K562 (cell line): ENCODE measurements at regions not wholly inside any gene's neighbourhood (a gene's known extent, or its start where the extent isn't known, plus 50 kb on each side); places are given as distances from the start of the nearest gene placed in this dataset.

Source experiments
- ATAC-seq: fragments of 200-7000 bp; cut with Tn5 transposase; 3 replicates; pipeline ENCODE4 v1.9.1; 2020; ENCODE audit warnings: moderate library complexity
- BruUV-seq: library from RNA; stranded (reverse); fragments of 400-500 nt; replicated peaks from 2 replicates; lab custom pipeline; 2021; lab: Mats Ljungman, UMichigan
- CTCF ChIA-PET: fragments of 300-600 bp; formaldehyde crosslinking; extraction: SDS; loops from one replicate; lab custom pipeline; 2021; ENCODE audit warnings: low intra/inter-chr PET ratio; lab: Yijun Ruan, JAX
- POLR2A ChIA-PET: fragments of 300-600, 350-650 bp; sonication (Branson Sonifier 250); formaldehyde crosslinking; extraction: SDS; loops from one replicate; lab custom pipeline; 2021; ENCODE audit warnings: antibody characterized with exemption, inconsistent platforms; lab: Yijun Ruan, JAX
- DNase-seq, 4 experiments: peaks; one replicate each; pipeline versions ENCODE4 v3.0.0 to v3.0.0-alpha.2; 2011 to 2018; ENCODE audit warnings: low spot score in 3 of 4, mixed read lengths in 3 of 4; ENCODE audit errors: extremely low read depth in 1 of 4
- FAIRE-seq: peaks from 2 replicates; lab custom pipeline; 2011; peaks lifted over from hg19 to GRCh38; lab: Jason Lieb, UNC
- H2AFZ ChIP-seq: 2 replicates; pipeline ENCODE4 v1.6.0; 2011; ENCODE audit warnings: low read depth, low read length, control low read depth, inconsistent platforms
- H3K27ac ChIP-seq: fragments of 200-600 bp; 3 replicates; pipeline ENCODE4 v1.8.0; 2011; ENCODE audit warnings: low read depth, mild to moderate bottlenecking, control low read depth, inconsistent platforms, low read length, moderate library complexity, mixed read lengths; ENCODE audit errors: extremely low read depth
- H3K27me3 ChIP-seq, 2 experiments: fragments of 300-600 bp in 1 of 2; 2 replicates in 1 of 2; 3 replicates in 1 of 2; pipeline versions ENCODE4 v1.6.0 to v1.8.0; 2011; ENCODE audit warnings: inconsistent platforms in 2 of 2, low read length in 2 of 2, mild to moderate bottlenecking in 1 of 2, mixed read lengths in 1 of 2, moderate library complexity in 1 of 2; ENCODE audit not compliant: control insufficient read depth in 2 of 2, insufficient read depth in 2 of 2
- H3K36me3 ChIP-seq: fragments of 300-600 bp; 3 replicates; pipeline ENCODE4 v1.8.0; 2011; ENCODE audit warnings: mild to moderate bottlenecking, low read length, inconsistent platforms; ENCODE audit not compliant: control insufficient read depth, insufficient read depth
- H3K4me1 ChIP-seq, 2 experiments: fragments of 200-600 bp in 1 of 2; replicated peaks in 1 of 2; 2 replicates in 1 of 2; 3 replicates in 1 of 2; pipeline versions ENCODE4 v1.5.1 to v1.8.0; 2011; ENCODE audit warnings: inconsistent platforms in 2 of 2, low read length in 2 of 2, mild to moderate bottlenecking in 1 of 2, mixed read lengths in 1 of 2, moderate library complexity in 1 of 2; ENCODE audit not compliant: control insufficient read depth in 2 of 2, insufficient read depth in 2 of 2
- H3K4me2 ChIP-seq: 2 replicates; pipeline ENCODE4 v1.6.1; 2011; ENCODE audit warnings: low read length, control low read depth, inconsistent platforms, mixed read lengths; ENCODE audit not compliant: insufficient read depth
- H3K4me3 ChIP-seq: fragments of 200-600 bp; sonication (generic), shearing (Covaris generic); 2 replicates; pipeline ENCODE4 v1.5.1; 2016; ENCODE audit warnings: control low read depth, inconsistent platforms
- H3K79me2 ChIP-seq: fragments of 200-600 bp; 3 replicates; pipeline ENCODE4 v1.8.0; 2011; ENCODE audit warnings: low read length, inconsistent platforms; ENCODE audit not compliant: control insufficient read depth, insufficient read depth
- H3K9ac ChIP-seq, 2 experiments: 2 replicates each; pipeline versions ENCODE4 v1.6.0 to v1.6.1; 2011; ENCODE audit warnings: low read depth in 2 of 2, low read length in 2 of 2, control low read depth in 1 of 2, inconsistent platforms in 1 of 2, mild to moderate bottlenecking in 1 of 2, mixed read lengths in 1 of 2; ENCODE audit not compliant: insufficient read depth in 1 of 2
- H3K9me1 ChIP-seq: one replicate; pipeline ENCODE4 v1.6.0; 2011; ENCODE audit warnings: inconsistent platforms, mild to moderate bottlenecking, low read length, moderate library complexity; ENCODE audit not compliant: control insufficient read depth, insufficient read depth
- H3K9me3 ChIP-seq: replicated peaks from 2 replicates; pipeline ENCODE4 v1.5.1; 2011; ENCODE audit warnings: low read depth, low read length, inconsistent platforms; ENCODE audit not compliant: control insufficient read depth, insufficient read depth
- H4K20me1 ChIP-seq: replicated peaks from 2 replicates; pipeline ENCODE4 v1.6.1; 2011; ENCODE audit warnings: low read length, inconsistent platforms, mixed read lengths; ENCODE audit not compliant: control insufficient read depth, insufficient read depth
- ARID2 ChIP-seq: fragments of 450-650 bp; IDR thresholded peaks from 2 replicates; pipeline ENCODE4 v1.6.1; 2017; ENCODE audit warnings: antibody characterized with exemption, mild to moderate bottlenecking
- MYNN ChIP-seq, 2 experiments: sonication (generic); formaldehyde crosslinking in 1 of 2; IDR thresholded peaks; 2 replicates each; pipeline versions ENCODE4 v1.5.0 to v1.6.1; 2016 to 2020; ENCODE audit warnings: antibody characterized with exemption in 1 of 2, missing genetic modification reagents in 1 of 2
- TAF15 ChIP-seq: fragments of 200-400 bp; formaldehyde crosslinking; IDR thresholded peaks from 2 replicates; pipeline ENCODE4 v1.6.1; 2017; ENCODE audit warnings: mild to moderate bottlenecking, low read depth, low read length, moderate library complexity
- ZNF146 ChIP-seq: IDR thresholded peaks from one replicate; pipeline ENCODE4 v1.6.1; 2018; ENCODE audit warnings: missing compliant biosample characterization; ENCODE audit not compliant: unreplicated experiment
- WGBS: fragments of 100-300 bp; shearing (Covaris generic); methylation state at CpG from one replicate; pipeline ENCODE4 v1.1.6; 2016; ENCODE audit warnings: low coverage, mixed read lengths; ENCODE audit not compliant: insufficient coverage; ENCODE audit errors: missing lambda C conversion rate; 5-methylcytosine and 5-hydroxymethylcytosine counted together
- in situ Hi-C: fragments of 300-500 bp; cut with MboI; formaldehyde crosslinking; loops from 4 replicates; pipeline ENCODE4 v1.15.0; 2018; ENCODE audit warnings: inconsistent platforms, mixed read lengths
- intact Hi-C: fragments of 100-400 bp; cut with micrococcal nuclease; formaldehyde crosslinking; loops from 2 replicates; pipeline ENCODE4 v1.14.2; 2022
- TF ChIP-seq, protein P1 (sequence below): fragments of 250-450 bp; sonication (Bioruptor Pico); IDR thresholded peaks from 2 replicates; pipeline ENCODE4 v1.8.0; 2021; ENCODE audit warnings: moderate library complexity, mild to moderate bottlenecking, inconsistent platforms
- TF ChIP-seq, protein P2 (sequence below), 3 experiments: IDR thresholded peaks in 2 of 3; conservative IDR thresholded peaks in 1 of 3; 2 replicates each; pipeline ENCODE4 v1.5.1; 2011 to 2012; ENCODE audit warnings: low read length in 3 of 3, mild to moderate bottlenecking in 3 of 3, control low read depth in 2 of 3, improper control_type of control experiment in 1 of 3, inconsistent platforms in 1 of 3, low read depth in 1 of 3, mixed read lengths in 1 of 3, moderate library complexity in 1 of 3; ENCODE audit not compliant: insufficient read depth in 2 of 3
- TF ChIP-seq, protein P3 (sequence below): fragments of 250-450 bp; sonication (Bioruptor Pico); IDR thresholded peaks from 2 replicates; pipeline ENCODE4 v1.4.0; 2020; ENCODE audit warnings: borderline replicate concordance
- TF ChIP-seq, protein P4 (sequence below): fragments of 250-450 bp; sonication (Bioruptor Pico); IDR thresholded peaks from 2 replicates; pipeline ENCODE4 v1.4.0; 2020; ENCODE audit warnings: mild to moderate bottlenecking, moderate library complexity, borderline replicate concordance
- TF ChIP-seq, protein P5 (sequence below): IDR thresholded peaks from 2 replicates; pipeline ENCODE4 v1.6.1; 2011; ENCODE audit warnings: borderline replicate concordance, low read depth, mild to moderate bottlenecking, moderate library complexity, low read length; ENCODE audit not compliant: insufficient read depth, poor library complexity, severe bottlenecking
- TF ChIP-seq, protein P6 (sequence below): sonication (generic); formaldehyde crosslinking; IDR thresholded peaks from 2 replicates; pipeline ENCODE4 v1.8.1; 2023; ENCODE audit warnings: mild to moderate bottlenecking, missing genetic modification reagents

DNA sequence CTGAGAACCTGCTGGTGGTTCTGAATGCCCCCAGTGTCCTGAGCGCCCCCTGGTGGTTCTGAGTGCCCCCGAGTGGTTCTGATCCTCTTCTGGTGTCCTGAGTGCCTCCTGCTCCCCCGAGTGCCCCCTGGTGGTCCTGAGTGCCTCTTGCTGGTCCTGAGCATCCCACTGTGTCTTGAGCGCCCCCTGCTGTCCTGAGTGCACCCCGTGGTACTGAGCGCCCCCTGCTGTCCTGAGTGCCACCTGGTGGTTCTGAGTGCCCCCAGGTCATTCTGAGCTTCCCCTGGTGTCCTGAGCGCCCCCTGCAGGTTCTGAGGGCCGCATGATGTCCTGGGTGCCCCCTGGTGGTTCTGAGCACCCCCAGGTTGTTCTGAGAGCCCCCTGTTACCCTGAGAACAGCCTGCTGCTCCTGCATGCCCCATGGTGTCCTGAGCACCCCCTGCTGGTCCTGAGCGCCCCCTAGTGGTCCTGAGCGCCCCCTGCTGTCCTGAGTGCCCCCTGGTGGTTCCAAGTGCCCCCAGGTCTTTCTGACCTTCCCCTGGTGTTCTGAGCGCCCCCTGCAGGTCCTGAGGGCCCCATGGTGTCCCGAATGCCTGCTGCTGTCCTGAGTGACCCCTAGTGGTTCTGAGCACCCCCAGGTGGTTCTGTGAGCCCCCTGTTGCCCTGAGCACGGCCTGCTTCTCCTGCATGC lies 1165.4 kb downstream of the TMEM121 start:
- in situ Hi-C loops (no loop called here), intact Hi-C loops (no loop called here)
- H3K4me3 ChIP-seq, result no peak overlapping the region
- H2AFZ ChIP-seq, result no peak overlapping the region
- BruUV-seq, result no TSS peak
- H3K9ac ChIP-seq, result no peak overlapping the region
- no peaks in the 10 kb centered on the region for H3K9me3 ChIP-seq
- POLR2A ChIA-PET, result no interaction called here
- H3K9me1 ChIP-seq, result no peaks in the 10 kb centered on the region
- WGBS, result 19% methylated on average over 6 of the region's 13 CpGs
- no peaks in the 10 kb centered on the region for H3K4me1 ChIP-seq
- H4K20me1 ChIP-seq, result no peaks in the 10 kb centered on the region
- ATAC-seq (peak; percentile 39), DNase-seq (peak; percentile 7 to 29 (median 18)), FAIRE-seq (no peak)
- CTCF ChIA-PET, result no interaction called here
- no peaks in the 10 kb centered on the region for H3K36me3 ChIP-seq
- no peak overlapping the region for H3K27ac ChIP-seq
- H3K4me2 ChIP-seq, result no peak overlapping the region
- no peaks in the 10 kb centered on the region for H3K27me3 ChIP-seq
- H3K79me2 ChIP-seq, result no peaks in the 10 kb centered on the region
- TF ChIP-seq ARID2 (no peak), MYNN (IDR thresholded peaks at IDR 0.05) (no peak), MYNN (CRISPR knock-in tag; IDR thresholded peaks at IDR 0.05) (no peak), ZNF146 (CRISPR knock-in tag) (no peak), TAF15 (no peak)
- TF ChIP-seq, protein P1, sequence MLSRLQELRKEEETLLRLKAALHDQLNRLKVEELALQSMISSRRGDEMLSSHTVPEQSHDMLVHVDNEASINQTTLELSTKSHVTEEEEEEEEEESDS (CRISPR knock-in tag), result no peak
- TF ChIP-seq, protein P2, sequence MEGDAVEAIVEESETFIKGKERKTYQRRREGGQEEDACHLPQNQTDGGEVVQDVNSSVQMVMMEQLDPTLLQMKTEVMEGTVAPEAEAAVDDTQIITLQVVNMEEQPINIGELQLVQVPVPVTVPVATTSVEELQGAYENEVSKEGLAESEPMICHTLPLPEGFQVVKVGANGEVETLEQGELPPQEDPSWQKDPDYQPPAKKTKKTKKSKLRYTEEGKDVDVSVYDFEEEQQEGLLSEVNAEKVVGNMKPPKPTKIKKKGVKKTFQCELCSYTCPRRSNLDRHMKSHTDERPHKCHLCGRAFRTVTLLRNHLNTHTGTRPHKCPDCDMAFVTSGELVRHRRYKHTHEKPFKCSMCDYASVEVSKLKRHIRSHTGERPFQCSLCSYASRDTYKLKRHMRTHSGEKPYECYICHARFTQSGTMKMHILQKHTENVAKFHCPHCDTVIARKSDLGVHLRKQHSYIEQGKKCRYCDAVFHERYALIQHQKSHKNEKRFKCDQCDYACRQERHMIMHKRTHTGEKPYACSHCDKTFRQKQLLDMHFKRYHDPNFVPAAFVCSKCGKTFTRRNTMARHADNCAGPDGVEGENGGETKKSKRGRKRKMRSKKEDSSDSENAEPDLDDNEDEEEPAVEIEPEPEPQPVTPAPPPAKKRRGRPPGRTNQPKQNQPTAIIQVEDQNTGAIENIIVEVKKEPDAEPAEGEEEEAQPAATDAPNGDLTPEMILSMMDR (IDR thresholded peaks at IDR 0.05 in 2 of 3, conservative IDR thresholded peaks at IDR 0.05 in 1 of 3; ENCODE audit: insufficient read depth in 2 of 3, low read depth in 1 of 3, low read length in 3 of 3), result peak; percentile 60 to 98 (median 68)
- TF ChIP-seq, protein P3, sequence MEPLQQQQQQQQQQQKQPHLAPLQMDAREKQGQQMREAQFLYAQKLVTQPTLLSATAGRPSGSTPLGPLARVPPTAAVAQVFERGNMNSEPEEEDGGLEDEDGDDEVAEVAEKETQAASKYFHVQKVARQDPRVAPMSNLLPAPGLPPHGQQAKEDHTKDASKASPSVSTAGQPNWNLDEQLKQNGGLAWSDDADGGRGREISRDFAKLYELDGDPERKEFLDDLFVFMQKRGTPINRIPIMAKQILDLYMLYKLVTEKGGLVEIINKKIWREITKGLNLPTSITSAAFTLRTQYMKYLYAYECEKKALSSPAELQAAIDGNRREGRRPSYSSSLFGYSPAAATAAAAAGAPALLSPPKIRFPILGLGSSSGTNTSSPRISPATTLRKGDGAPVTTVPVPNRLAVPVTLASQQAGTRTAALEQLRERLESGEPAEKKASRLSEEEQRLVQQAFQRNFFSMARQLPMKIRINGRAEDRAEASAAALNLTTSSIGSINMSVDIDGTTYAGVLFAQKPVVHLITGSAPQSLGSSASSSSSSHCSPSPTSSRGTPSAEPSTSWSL, result no peak
- TF ChIP-seq, protein P4, sequence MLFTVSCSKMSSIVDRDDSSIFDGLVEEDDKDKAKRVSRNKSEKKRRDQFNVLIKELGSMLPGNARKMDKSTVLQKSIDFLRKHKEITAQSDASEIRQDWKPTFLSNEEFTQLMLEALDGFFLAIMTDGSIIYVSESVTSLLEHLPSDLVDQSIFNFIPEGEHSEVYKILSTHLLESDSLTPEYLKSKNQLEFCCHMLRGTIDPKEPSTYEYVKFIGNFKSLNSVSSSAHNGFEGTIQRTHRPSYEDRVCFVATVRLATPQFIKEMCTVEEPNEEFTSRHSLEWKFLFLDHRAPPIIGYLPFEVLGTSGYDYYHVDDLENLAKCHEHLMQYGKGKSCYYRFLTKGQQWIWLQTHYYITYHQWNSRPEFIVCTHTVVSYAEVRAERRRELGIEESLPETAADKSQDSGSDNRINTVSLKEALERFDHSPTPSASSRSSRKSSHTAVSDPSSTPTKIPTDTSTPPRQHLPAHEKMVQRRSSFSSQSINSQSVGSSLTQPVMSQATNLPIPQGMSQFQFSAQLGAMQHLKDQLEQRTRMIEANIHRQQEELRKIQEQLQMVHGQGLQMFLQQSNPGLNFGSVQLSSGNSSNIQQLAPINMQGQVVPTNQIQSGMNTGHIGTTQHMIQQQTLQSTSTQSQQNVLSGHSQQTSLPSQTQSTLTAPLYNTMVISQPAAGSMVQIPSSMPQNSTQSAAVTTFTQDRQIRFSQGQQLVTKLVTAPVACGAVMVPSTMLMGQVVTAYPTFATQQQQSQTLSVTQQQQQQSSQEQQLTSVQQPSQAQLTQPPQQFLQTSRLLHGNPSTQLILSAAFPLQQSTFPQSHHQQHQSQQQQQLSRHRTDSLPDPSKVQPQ (CRISPR knock-in tag), result no peak
- TF ChIP-seq, protein P5, sequence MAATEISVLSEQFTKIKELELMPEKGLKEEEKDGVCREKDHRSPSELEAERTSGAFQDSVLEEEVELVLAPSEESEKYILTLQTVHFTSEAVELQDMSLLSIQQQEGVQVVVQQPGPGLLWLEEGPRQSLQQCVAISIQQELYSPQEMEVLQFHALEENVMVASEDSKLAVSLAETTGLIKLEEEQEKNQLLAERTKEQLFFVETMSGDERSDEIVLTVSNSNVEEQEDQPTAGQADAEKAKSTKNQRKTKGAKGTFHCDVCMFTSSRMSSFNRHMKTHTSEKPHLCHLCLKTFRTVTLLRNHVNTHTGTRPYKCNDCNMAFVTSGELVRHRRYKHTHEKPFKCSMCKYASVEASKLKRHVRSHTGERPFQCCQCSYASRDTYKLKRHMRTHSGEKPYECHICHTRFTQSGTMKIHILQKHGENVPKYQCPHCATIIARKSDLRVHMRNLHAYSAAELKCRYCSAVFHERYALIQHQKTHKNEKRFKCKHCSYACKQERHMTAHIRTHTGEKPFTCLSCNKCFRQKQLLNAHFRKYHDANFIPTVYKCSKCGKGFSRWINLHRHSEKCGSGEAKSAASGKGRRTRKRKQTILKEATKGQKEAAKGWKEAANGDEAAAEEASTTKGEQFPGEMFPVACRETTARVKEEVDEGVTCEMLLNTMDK, result peak; percentile 27
- TF ChIP-seq, protein P6, sequence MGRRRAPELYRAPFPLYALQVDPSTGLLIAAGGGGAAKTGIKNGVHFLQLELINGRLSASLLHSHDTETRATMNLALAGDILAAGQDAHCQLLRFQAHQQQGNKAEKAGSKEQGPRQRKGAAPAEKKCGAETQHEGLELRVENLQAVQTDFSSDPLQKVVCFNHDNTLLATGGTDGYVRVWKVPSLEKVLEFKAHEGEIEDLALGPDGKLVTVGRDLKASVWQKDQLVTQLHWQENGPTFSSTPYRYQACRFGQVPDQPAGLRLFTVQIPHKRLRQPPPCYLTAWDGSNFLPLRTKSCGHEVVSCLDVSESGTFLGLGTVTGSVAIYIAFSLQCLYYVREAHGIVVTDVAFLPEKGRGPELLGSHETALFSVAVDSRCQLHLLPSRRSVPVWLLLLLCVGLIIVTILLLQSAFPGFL (CRISPR knock-in tag), result no peak
